Fibroblast of upper back skin (primary cell): ENCODE measurements at regions not wholly inside any gene's neighbourhood (a gene's known extent, or its start where the extent isn't known, plus 50 kb on each side); places are given as distances from the start of the nearest gene placed in this dataset.
A peak's percentile ranks its signal among the peaks of the same experiment; 100 is the strongest.
"Not testable (repeated sequence)": the region's sequence is repeated elsewhere in the genome, so short reads cannot be mapped to it uniquely, and the experiment has no call there.

ENCODE experiments used
- DNase-seq: peaks from one replicate; pipeline ENCODE4 v3.0.0-alpha.2; 2013

- no peak for DNase-seq
Measured at GRCh38 chr5:106417163-106417562, 1253.6 kb downstream of the EFNA5 start.

- peak; percentile 98 for DNase-seq
Measured at GRCh38 chr5:106415541-106415940, 1255.2 kb downstream of the EFNA5 start.

- no peak for DNase-seq
Measured at GRCh38 chr5:106414342-106414741, 1256.4 kb downstream of the EFNA5 start.

- no peak for DNase-seq
Measured at GRCh38 chr5:106412606-106413005, 1258.1 kb downstream of the EFNA5 start.

GRCh38 chr5:106408570-106408969 is 1262.2 kb downstream of the EFNA5 start:
- no peak for DNase-seq

- no peak for DNase-seq
Measured at GRCh38 chr5:106408141-106408540, 1262.6 kb downstream of the EFNA5 start.

GRCh38 chr5:106401561-106401960 is 1269.2 kb downstream of the EFNA5 start:
- DNase-seq: no peak

- peak; percentile 67 for DNase-seq
Measured at GRCh38 chr5:106399391-106399790, 1271.3 kb downstream of the EFNA5 start.

- peak; percentile 97 for DNase-seq
Measured at GRCh38 chr5:106397700-106398099, 1273.0 kb downstream of the EFNA5 start.

- no peak for DNase-seq
Measured at GRCh38 chr5:106393276-106393675, 1277.5 kb downstream of the EFNA5 start.

GRCh38 chr5:106392766-106393165 is 1278.0 kb downstream of the EFNA5 start:
- peak; percentile 75 for DNase-seq

- DNase-seq: not testable (repeated sequence)
Measured at GRCh38 chr5:106387767-106388166, 1283.0 kb downstream of the EFNA5 start.

GRCh38 chr5:106386287-106386686 is 1284.5 kb downstream of the EFNA5 start:
- no peak for DNase-seq

- peak; percentile 78 for DNase-seq
Measured at GRCh38 chr5:106380736-106381135, 1290.0 kb downstream of the EFNA5 start.

- peak; percentile 80 for DNase-seq
Measured at GRCh38 chr5:106376522-106376921, 1294.2 kb downstream of the EFNA5 start.

- DNase-seq: peak; percentile 19
Measured at GRCh38 chr5:106374956-106375355, 1295.8 kb downstream of the EFNA5 start.

- DNase-seq: no peak
Measured at GRCh38 chr5:106368021-106368420, 1302.7 kb downstream of the EFNA5 start.

- no peak for DNase-seq
Measured at GRCh38 chr5:106367281-106367680, 1303.5 kb downstream of the EFNA5 start.

GRCh38 chr5:106363578-106363977 is 1307.2 kb downstream of the EFNA5 start:
- DNase-seq: no peak

- DNase-seq: no peak
Measured at GRCh38 chr5:106361905-106362304, 1308.8 kb downstream of the EFNA5 start.

- peak; percentile 98 for DNase-seq
Measured at GRCh38 chr5:106331415-106331814, 1339.3 kb downstream of the EFNA5 start.

- no peak for DNase-seq
Measured at GRCh38 chr5:106324356-106324755, 1346.4 kb downstream of the EFNA5 start.

GRCh38 chr5:106321242-106321641 is 1349.5 kb downstream of the EFNA5 start:
- DNase-seq: no peak

- DNase-seq: no peak
Measured at GRCh38 chr5:106314221-106314824, 1356.4 kb downstream of the EFNA5 start.

GRCh38 chr5:106312360-106312759 is 1358.4 kb downstream of the EFNA5 start:
- peak; percentile 74 for DNase-seq
